Caco-2 (cell line): ENCODE measurements at regions not wholly inside any gene's neighbourhood (a gene's known extent, or its start where the extent isn't known, plus 50 kb on each side); places are given as distances from the start of the nearest gene placed in this dataset.

Source experiments
- BruUV-seq: library from RNA; stranded (reverse); fragments of 400-500 nt; replicated peaks from 2 replicates; lab custom pipeline; 2021; lab: Mats Ljungman, UMichigan
- CTCF ChIA-PET: fragments of 300-600 bp; sonication (Branson Sonifier 250); formaldehyde crosslinking; loops from one replicate; lab custom pipeline; 2022; ENCODE audit warnings: antibody characterized with exemption; lab: Charles Lee
- POLR2A ChIA-PET: fragments of 300-600 bp; sonication (Branson Sonifier 250); formaldehyde crosslinking; loops from one replicate; lab custom pipeline; 2022; ENCODE audit warnings: antibody characterized with exemption; lab: Charles Lee
- DNase-seq, 2 experiments: peaks; one replicate each; pipeline versions ENCODE4 v3.0.0 to v3.0.0-alpha.2; 2020 to 2022
- H3K27me3 ChIP-seq: replicated peaks from 2 replicates; pipeline ENCODE4 v1.6.0; 2011; ENCODE audit warnings: low read length; ENCODE audit not compliant: control insufficient read depth, insufficient read depth
- H3K36me3 ChIP-seq: 2 replicates; pipeline ENCODE4 v1.5.1; 2011; ENCODE audit warnings: low read length; ENCODE audit not compliant: control insufficient read depth, insufficient read depth
- H3K4me1 ChIP-seq: fragments of 250-450 bp; sonication (Bioruptor Pico); 2 replicates; pipeline ENCODE4 v1.5.1; 2020; ENCODE audit warnings: mild to moderate bottlenecking
- H3K4me3 ChIP-seq: 2 replicates; pipeline ENCODE4 v1.5.1; 2011; ENCODE audit warnings: low read depth, mild to moderate bottlenecking, control low read depth, low read length
- H3K9me3 ChIP-seq: fragments of 250-450 bp; sonication (Bioruptor Pico); 2 replicates; pipeline ENCODE4 v1.5.1; 2020; ENCODE audit warnings: mild to moderate bottlenecking, moderate library complexity
- H3K27ac Mint-ChIP-seq: one replicate; pipeline ENCODE4 v1.8.0; 2022; ENCODE audit warnings: mixed read lengths; ENCODE audit not compliant: unreplicated experiment
- H3K27me3 Mint-ChIP-seq: one replicate; pipeline ENCODE4 v1.8.0; 2022; ENCODE audit warnings: mixed read lengths; ENCODE audit not compliant: insufficient read depth, unreplicated experiment
- H3K36me3 Mint-ChIP-seq: one replicate; pipeline ENCODE4 v1.8.0; 2022; ENCODE audit warnings: mild to moderate bottlenecking, mixed read lengths; ENCODE audit not compliant: insufficient read depth, unreplicated experiment
- H3K4me1 Mint-ChIP-seq: one replicate; pipeline ENCODE4 v1.8.0; 2022; ENCODE audit warnings: low read depth, mixed read lengths; ENCODE audit not compliant: unreplicated experiment
- H3K4me3 Mint-ChIP-seq: one replicate; pipeline ENCODE4 v1.8.0; 2022; ENCODE audit warnings: mild to moderate bottlenecking, moderate library complexity, mixed read lengths; ENCODE audit not compliant: unreplicated experiment
- H3K9me3 Mint-ChIP-seq: one replicate; pipeline ENCODE4 v1.8.0; 2022; ENCODE audit warnings: mixed read lengths; ENCODE audit not compliant: unreplicated experiment
- intact Hi-C: fragments of 100-400 bp; cut with micrococcal nuclease; formaldehyde crosslinking; loops from one replicate; pipeline ENCODE4 v1.10.0; 2022; ENCODE audit not compliant: unreplicated experiment
- TF ChIP-seq, protein P1 (sequence below), 2 experiments: fragments of 200-600 bp in 1 of 2; IDR thresholded peaks; 1 replicate in 1 of 2; 2 replicates in 1 of 2; pipeline versions ENCODE4 v1.5.1 to v1.8.0; 2011 to 2022; ENCODE audit warnings: antibody characterized with exemption in 1 of 2, control low read depth in 1 of 2, inconsistent platforms in 1 of 2, low read depth in 1 of 2, low read length in 1 of 2, mild to moderate bottlenecking in 1 of 2, moderate library complexity in 1 of 2; ENCODE audit not compliant: insufficient read depth in 1 of 2, severe bottlenecking in 1 of 2, unreplicated experiment in 1 of 2

DNA sequence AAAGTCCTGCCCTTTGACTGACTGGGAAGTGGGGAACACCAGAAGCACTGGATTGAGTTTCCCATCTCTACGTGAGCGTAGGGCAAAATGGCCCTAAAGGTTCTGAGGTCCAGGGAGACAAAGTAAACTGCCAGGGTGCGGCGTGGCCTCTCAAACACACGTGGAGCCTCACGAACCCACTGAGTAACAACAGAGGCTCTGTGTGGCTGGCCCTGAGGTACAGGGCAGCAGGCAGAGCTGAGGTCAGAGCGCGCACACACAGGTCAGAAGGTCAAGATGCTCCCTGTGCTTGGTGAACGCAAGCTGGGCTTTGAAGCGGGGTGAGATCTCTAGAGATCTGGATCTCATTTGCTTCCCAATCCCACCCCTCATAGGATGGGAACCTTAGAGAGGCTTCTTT is 99.0 kb upstream of the ZMIZ1 start:
- no peak overlapping the region for H3K27ac Mint-ChIP-seq
- no peaks in the 10 kb centered on the region for H3K9me3 Mint-ChIP-seq
- ChIA-PET CTCF (no interaction called here), POLR2A (no interaction called here)
- Histone ChIP-seq H3K4me3 (no peak overlapping the region), H3K36me3 (no peaks in the 10 kb centered on the region), H3K9me3 (no peaks in the 10 kb centered on the region), H3K27me3 (no peaks in the 10 kb centered on the region), H3K4me1 (peaks cover 32% of the 10 kb centered on the region)
- H3K4me3 Mint-ChIP-seq: no peak overlapping the region
- DNase-seq: no peak
- no TSS peak for BruUV-seq
- TF ChIP-seq, protein P1, sequence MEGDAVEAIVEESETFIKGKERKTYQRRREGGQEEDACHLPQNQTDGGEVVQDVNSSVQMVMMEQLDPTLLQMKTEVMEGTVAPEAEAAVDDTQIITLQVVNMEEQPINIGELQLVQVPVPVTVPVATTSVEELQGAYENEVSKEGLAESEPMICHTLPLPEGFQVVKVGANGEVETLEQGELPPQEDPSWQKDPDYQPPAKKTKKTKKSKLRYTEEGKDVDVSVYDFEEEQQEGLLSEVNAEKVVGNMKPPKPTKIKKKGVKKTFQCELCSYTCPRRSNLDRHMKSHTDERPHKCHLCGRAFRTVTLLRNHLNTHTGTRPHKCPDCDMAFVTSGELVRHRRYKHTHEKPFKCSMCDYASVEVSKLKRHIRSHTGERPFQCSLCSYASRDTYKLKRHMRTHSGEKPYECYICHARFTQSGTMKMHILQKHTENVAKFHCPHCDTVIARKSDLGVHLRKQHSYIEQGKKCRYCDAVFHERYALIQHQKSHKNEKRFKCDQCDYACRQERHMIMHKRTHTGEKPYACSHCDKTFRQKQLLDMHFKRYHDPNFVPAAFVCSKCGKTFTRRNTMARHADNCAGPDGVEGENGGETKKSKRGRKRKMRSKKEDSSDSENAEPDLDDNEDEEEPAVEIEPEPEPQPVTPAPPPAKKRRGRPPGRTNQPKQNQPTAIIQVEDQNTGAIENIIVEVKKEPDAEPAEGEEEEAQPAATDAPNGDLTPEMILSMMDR (IDR thresholded peaks at IDR 0.05; ENCODE audit: insufficient read depth in 1 of 2, low read depth in 1 of 2, low read length in 1 of 2, severe bottlenecking in 1 of 2, unreplicated experiment in 1 of 2): no peak
- peaks cover 13% of the 10 kb centered on the region for H3K4me1 Mint-ChIP-seq
- H3K36me3 Mint-ChIP-seq: no peaks in the 10 kb centered on the region
- intact Hi-C loops: loop anchor here (5.0 to 10.0 kb wide), 3 partner anchors 32 to 667 kb away; no protein-coding TSS in a partner anchor
- no peaks in the 10 kb centered on the region for H3K27me3 Mint-ChIP-seq

DNA sequence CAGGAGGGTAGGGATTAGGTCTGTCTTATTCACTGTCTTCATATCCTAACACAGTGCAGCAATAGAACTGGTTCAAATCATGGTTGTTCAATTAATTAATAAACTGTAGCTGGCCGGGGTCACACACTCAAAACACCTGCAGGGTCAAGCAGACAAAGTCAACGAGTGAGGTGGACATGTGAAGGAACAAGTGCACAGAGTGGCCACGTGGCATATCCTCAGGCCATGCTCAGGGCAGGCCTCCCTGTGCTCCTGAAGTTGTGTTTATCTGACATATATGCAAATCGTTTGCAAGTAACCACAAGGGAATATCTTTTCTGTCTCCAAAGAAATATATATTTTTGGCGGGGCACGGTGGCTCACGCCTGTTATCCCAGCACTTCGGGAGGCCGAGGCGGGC is 98.5 kb upstream of the ZMIZ1 start:
- DNase-seq: no peak
- H3K36me3 ChIP-seq: no peaks in the 10 kb centered on the region
- Mint-ChIP-seq H3K9me3 (no peaks in the 10 kb centered on the region), H3K4me1 (peaks cover 8% of the 10 kb centered on the region), H3K27ac (no peak overlapping the region), H3K4me3 (no peak overlapping the region), H3K27me3 (no peaks in the 10 kb centered on the region), H3K36me3 (no peaks in the 10 kb centered on the region)
- H3K4me1 ChIP-seq: peaks cover 30% of the 10 kb centered on the region
- H3K27me3 ChIP-seq: no peaks in the 10 kb centered on the region
- H3K9me3 ChIP-seq: no peaks in the 10 kb centered on the region
- ChIA-PET CTCF (no interaction called here), POLR2A (no interaction called here)
- no peak overlapping the region for H3K4me3 ChIP-seq
- intact Hi-C loops: loop anchor here (5.0 to 10.0 kb wide), 3 partner anchors 33 to 668 kb away; no protein-coding TSS in a partner anchor
- TF ChIP-seq, protein P1 (IDR thresholded peaks at IDR 0.05; ENCODE audit: insufficient read depth in 1 of 2, low read depth in 1 of 2, low read length in 1 of 2, severe bottlenecking in 1 of 2, unreplicated experiment in 1 of 2): no peak
- BruUV-seq: no TSS peak

DNA sequence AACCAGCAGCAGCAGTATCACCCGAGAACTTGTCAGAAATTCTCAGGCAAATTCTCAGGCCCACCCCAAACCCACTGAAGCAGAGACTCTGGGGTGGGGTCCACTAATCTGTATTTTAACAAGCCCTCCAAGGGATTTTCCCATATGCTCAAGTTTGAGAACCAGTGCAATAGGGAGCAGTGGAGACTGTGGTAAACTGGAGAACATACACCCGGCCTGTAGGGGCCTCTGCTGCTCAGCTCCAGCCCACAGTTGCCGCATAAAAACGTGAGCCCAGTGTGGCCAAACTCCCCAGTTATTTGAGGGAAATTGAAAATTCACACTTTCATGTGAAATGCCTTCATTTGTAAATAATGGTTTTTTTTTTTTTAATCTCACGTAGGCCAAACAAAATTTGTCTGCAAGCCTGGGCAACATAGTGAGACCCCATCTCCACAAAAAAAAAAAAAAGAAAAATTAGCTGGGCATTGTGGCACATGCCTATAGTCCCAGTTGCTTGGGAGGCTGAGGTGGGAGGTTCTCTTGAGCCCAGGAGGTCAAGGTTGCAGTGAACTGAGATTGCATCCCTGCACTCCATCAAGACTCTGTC is 97.6 kb upstream of the ZMIZ1 start:
- H3K27ac Mint-ChIP-seq: no peak overlapping the region
- no peak overlapping the region for H3K4me3 ChIP-seq
- no peak overlapping the region for H3K4me3 Mint-ChIP-seq
- H3K36me3 Mint-ChIP-seq: no peaks in the 10 kb centered on the region
- no TSS peak for BruUV-seq
- H3K4me1 Mint-ChIP-seq: peaks cover 5% of the 10 kb centered on the region
- no peaks in the 10 kb centered on the region for H3K27me3 Mint-ChIP-seq
- CTCF ChIA-PET: no interaction called here
- H3K4me1 ChIP-seq: peaks cover 23% of the 10 kb centered on the region
- POLR2A ChIA-PET: no interaction called here
- TF ChIP-seq, protein P1 (IDR thresholded peaks at IDR 0.05; ENCODE audit: insufficient read depth in 1 of 2, low read depth in 1 of 2, low read length in 1 of 2, severe bottlenecking in 1 of 2, unreplicated experiment in 1 of 2): no peak
- intact Hi-C loops: loop anchor here (5.0 to 10.0 kb wide), 3 partner anchors 34 to 669 kb away; no protein-coding TSS in a partner anchor
- H3K27me3 ChIP-seq: no peaks in the 10 kb centered on the region
- no peaks in the 10 kb centered on the region for H3K9me3 ChIP-seq
- no peaks in the 10 kb centered on the region for H3K36me3 ChIP-seq
- no peaks in the 10 kb centered on the region for H3K9me3 Mint-ChIP-seq
- DNase-seq: no peak
